SKM-1 (cell line): ENCODE measurements at regions not wholly inside any gene's neighbourhood (a gene's known extent, or its start where the extent isn't known, plus 50 kb on each side); places are given as distances from the start of the nearest gene placed in this dataset.
"Not testable (repeated sequence)": the region's sequence is repeated elsewhere in the genome, so short reads cannot be mapped to it uniquely, and the experiment has no call there.

ENCODE experiments used
- DNase-seq: peaks from one replicate; lab custom pipeline; 2025; ENCODE audit not compliant: unreplicated experiment; lab: John Stamatoyannopoulos, UW

GRCh38 chr3:124306665-124307064 lies 314.7 kb upstream of the ROPN1 start:
- DNase-seq, result no peak

- no peak for DNase-seq
Measured at GRCh38 chr3:124313621-124314020, 321.7 kb upstream of the ROPN1 start.

GRCh38 chr3:124315215-124316033 lies 323.5 kb upstream of the ROPN1 start:
- DNase-seq, result no peak

DNA sequence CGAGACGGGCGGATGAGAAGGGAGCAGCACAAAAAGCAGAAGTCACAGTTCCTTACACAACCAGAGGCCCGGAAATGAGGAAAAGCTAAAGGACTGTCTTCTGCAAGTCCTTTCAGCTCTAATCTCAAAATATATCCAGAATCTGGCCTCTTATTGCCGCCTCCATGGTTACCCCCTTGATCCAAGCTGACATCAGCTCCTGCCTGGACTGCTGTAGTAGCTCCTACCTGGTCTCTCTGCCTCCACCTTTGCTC lies 324.0 kb upstream of the ROPN1 start:
- peak; percentile 72 for DNase-seq

- DNase-seq, result no peak
Measured at GRCh38 chr3:124318014-124318413, 326.1 kb upstream of the ROPN1 start.

DNA sequence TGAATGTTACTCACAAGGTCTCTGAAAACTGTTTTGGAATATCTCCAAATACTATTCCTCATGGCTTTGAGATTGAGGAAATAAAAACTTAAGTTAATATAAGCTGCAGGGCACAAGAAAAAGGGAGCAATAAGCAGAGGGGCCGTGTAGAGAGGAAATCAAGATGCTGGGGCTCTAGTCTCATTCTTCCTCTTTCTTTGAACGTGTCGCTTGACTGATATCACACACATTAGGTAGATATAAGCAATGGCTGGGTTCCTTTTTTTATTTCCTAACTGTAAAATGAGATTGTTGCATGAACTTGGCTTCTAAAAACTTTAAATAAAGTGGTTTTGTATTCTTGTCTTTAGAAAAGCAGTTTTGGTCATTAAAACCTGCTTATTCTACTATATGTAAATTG lies 326.7 kb upstream of the ROPN1 start:
- DNase-seq, result peak; percentile 34

- DNase-seq, result no peak
Measured at GRCh38 chr3:124320976-124321375, 329.1 kb upstream of the ROPN1 start.

- no peak for DNase-seq
Measured at GRCh38 chr3:124322309-124322880, 330.5 kb upstream of the ROPN1 start.

- no peak for DNase-seq
Measured at GRCh38 chr3:124322966-124323365, 331.0 kb upstream of the ROPN1 start.

GRCh38 chr3:124325248-124325647 lies 333.3 kb upstream of the ROPN1 start:
- no peak for DNase-seq

DNA sequence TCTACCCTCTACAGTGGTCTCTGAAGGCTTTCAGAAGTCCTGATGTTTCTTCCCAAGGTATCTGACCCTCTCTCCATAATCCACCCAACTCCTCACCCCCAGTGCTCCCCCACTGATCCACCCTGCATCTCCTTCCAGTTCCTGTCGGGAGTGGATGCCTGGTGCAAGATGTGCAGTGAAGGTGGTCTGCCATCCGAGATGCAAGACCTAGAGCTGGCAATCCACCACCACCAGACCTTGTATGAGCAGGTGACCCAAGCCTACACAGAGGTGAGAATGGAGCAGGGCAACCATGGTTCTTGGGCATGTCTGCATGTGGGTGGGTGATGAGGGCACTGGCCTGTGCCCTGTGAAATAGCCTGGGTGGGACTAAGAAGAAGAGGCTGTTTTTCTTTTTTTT lies 337.8 kb upstream of the ROPN1 start:
- DNase-seq, result no peak

DNA sequence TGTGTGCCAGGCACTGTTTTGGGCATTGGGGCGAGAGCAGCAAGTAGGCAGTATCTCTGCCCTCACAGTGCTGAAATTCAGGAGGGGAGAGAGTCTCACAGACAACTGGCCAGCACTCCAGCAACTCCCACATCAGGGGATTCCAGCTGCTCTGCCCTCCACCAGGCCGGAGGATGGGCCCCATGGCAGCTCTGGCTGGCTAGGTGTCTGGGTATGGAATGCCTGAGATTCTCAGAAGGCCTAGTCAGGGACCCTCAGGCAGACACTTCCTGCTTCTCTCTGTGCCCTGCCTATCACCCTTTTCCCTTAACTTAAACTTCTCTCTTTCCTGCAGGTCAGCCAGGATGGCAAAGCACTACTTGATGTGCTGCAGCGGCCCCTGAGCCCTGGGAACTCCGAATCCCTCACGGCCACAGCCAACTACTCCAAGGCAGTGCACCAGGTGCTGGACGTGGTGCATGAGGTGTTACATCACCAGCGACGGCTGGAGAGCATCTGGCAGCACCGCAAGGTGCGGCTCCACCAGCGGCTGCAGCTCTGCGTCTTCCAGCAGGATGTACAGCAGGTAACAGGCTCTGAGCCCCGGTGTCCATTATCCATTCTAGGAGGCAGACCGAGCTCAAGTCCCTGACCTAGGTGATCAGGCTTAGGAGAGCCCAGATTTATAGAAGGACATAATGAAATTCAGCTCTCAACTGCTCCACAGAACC lies 342.2 kb upstream of the ROPN1 start:
- no peak for DNase-seq

- DNase-seq, result no peak
Measured at GRCh38 chr3:124336067-124336656, 344.2 kb upstream of the ROPN1 start.

DNA sequence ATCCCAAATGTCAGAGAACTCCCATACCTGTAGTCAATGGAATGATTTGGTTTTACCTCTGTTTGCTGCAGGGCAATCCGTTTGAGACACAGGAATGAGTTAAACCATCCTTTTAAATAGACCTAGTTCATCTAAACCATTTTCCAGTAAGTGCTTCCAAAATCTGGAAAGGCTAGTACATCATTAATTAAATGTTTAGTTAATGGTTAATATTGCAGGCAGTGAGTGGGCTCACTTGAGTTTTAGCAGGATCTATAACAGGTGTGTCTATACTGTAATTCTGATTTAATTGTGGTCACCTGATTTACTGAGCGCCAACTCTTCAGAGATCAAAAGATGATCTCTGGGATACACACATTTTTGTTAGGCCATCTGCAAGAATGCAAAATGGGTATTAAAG lies 353.9 kb upstream of the ROPN1 start:
- no peak for DNase-seq

GRCh38 chr3:124346487-124346886 lies 354.6 kb upstream of the ROPN1 start:
- no peak for DNase-seq

DNA sequence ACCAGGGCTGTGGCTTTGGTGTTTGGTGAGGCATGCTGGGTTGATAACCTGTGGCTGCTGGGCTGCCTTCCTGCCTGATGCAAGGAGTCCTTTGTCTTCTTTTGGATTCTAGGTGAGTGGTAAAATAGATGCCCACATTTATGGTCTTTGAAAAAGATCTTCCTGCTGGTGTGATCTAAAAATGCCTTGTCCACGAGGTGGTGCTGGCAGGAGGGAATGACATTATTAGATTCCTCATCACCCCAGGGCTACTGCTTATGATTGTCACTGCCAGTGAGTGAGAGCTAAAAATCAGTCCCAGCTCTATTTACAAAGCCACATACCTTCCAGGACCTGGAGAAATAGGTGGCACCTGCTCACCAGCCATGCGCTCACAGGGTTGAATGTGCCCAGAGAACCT lies 355.5 kb upstream of the ROPN1 start:
- DNase-seq, result no peak

DNA sequence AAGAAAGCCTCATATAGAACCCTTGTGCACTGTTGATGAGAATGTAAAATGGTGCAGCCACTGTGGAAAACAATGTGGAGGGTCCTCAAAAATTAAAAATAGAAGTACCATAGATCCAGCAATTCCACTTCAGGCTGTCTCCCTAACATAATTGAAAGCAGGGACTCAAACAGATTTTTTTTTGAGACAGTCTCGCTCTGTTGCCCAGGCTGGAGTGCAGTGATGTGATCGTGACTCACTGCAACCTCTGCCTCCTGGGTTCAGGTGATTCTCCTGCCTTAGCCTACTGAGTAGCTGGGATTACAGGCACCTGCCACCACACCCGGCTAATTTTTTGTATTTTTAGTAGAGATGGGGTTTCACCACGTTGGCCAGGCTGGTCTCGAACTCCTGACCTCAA lies 356.6 kb upstream of the ROPN1 start:
- DNase-seq, result not testable (repeated sequence)

- DNase-seq, result no peak
Measured at GRCh38 chr3:124351430-124352148, 359.7 kb upstream of the ROPN1 start.

GRCh38 chr3:124352149-124352539 lies 360.2 kb upstream of the ROPN1 start:
- no peak for DNase-seq

GRCh38 chr3:124353691-124354090 lies 361.8 kb upstream of the ROPN1 start:
- DNase-seq, result no peak

GRCh38 chr3:124354150-124354549 lies 362.2 kb upstream of the ROPN1 start:
- DNase-seq, result no peak
